Gastroesophageal sphincter (tissue), 3 donors: ENCODE measurements at regions not wholly inside any gene's neighbourhood (a gene's known extent, or its start where the extent isn't known, plus 50 kb on each side); places are given as distances from the start of the nearest gene placed in this dataset.

Experiments used
- EP300 ChIP-seq: sonication (generic); formaldehyde crosslinking; IDR thresholded peaks from one replicate; pipeline ENCODE4 v1.6.1; 2017; ENCODE audit warnings: antibody characterized with exemption, mild to moderate bottlenecking
- POLR2A ChIP-seq, 2 donors: fragments of 450-650 bp; IDR thresholded peaks; one replicate each; pipeline ENCODE4 v1.6.1; 2017; ENCODE audit warnings: antibody characterized with exemption in 2 of 2, mild to moderate bottlenecking in 2 of 2, moderate library complexity in 1 of 2
- TF ChIP-seq, protein P1 (sequence below), 4 experiments: fragments of 200-600 bp in 2 of 4; fragments of 450-650 bp in 2 of 4; sonication (generic) in 1 of 4; IDR thresholded peaks; one replicate each; pipeline ENCODE4 v1.5.1; 2017 to 2019; ENCODE audit warnings: antibody characterized with exemption in 4 of 4, mild to moderate bottlenecking in 2 of 4, moderate library complexity in 2 of 4

- TF ChIP-seq, protein P1, sequence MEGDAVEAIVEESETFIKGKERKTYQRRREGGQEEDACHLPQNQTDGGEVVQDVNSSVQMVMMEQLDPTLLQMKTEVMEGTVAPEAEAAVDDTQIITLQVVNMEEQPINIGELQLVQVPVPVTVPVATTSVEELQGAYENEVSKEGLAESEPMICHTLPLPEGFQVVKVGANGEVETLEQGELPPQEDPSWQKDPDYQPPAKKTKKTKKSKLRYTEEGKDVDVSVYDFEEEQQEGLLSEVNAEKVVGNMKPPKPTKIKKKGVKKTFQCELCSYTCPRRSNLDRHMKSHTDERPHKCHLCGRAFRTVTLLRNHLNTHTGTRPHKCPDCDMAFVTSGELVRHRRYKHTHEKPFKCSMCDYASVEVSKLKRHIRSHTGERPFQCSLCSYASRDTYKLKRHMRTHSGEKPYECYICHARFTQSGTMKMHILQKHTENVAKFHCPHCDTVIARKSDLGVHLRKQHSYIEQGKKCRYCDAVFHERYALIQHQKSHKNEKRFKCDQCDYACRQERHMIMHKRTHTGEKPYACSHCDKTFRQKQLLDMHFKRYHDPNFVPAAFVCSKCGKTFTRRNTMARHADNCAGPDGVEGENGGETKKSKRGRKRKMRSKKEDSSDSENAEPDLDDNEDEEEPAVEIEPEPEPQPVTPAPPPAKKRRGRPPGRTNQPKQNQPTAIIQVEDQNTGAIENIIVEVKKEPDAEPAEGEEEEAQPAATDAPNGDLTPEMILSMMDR (IDR thresholded peaks at IDR 0.05) = no peak
- no peak for TF ChIP-seq POLR2A (IDR thresholded peaks at IDR 0.05)
- TF ChIP-seq EP300 = no peak
Observed at GRCh38 chr5:164153469-164154172, 648.2 kb downstream of the MAT2B start.
